ENCODE measurements at regions not wholly inside any gene's neighbourhood (a gene's known extent, or its start where the extent isn't known, plus 50 kb on each side); places are given as distances from the start of the nearest gene placed in this dataset.

DNA sequence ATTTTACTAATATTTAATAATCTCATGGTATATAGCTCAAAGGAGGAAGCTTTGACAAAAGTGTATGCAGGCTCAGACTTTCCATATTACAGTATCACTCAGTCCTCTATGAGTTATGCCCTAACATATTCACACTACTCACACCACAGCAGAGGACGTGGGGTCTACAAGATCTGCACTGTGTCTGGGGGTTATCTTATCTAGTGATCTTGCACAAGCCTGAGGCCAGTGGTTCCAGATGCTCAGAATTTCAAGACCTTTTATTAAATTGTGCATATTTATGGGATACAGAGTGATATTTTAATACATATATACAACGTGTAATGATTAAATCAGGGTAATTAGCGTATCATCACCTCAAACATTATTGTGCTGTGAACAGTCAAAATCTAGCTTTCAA, 933.1 kb downstream of the SQOR start:
- DNase-seq, result no peak

DNA sequence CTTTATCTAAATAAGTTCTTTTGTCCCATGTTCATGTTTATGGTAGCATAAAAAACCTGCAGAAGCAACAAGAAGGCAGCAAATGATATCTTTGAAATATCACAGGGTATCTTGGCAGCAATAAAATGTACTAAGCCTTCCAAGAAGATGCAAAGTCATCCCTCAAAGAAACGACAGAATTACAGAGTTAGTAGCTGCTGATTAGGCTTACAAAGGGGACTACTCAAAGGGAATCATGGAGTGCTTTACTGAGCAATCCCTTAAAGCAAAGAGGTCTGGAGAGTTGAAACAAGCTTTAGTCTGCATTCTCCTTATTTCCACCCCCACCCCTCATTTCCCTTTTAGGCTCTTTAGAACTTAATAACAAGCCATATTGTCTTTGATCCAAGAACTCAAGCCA, 935.0 kb downstream of the SQOR start:
- no peak for DNase-seq

DNA sequence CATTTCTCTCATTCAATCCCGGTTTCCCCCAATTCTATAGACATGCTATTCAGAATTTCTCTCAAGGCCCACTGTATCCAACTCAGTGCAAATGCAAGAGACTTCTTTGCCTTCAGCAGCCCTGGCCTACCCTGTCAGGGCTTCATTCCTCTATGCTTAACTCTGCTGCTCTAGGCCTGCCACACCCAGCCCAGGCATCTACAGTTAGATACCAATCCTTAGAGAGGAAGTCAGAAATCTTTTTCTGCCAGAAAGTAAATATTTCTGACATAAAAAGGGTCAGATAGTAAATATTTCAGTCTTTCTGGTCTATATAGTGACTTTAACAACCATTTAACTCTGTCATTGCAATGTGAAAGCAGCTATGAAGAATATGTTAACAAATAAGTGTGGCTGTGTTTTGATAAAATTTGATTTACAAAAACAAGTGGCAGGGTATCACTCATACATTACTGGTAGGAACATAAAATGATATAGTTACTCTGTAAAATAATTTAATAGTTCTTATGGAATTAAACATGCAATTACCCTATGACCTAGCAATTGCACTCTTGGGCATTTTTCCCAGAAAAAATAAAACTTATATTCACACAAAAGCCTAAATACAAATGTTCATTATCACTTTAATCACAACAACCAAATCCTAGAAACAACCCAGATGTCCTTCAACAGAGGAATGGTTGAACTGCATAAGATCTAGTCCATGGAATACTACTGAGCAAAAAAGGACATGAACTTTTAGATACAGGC, 942.0 kb downstream of the SQOR start:
- no peak for DNase-seq

DNA sequence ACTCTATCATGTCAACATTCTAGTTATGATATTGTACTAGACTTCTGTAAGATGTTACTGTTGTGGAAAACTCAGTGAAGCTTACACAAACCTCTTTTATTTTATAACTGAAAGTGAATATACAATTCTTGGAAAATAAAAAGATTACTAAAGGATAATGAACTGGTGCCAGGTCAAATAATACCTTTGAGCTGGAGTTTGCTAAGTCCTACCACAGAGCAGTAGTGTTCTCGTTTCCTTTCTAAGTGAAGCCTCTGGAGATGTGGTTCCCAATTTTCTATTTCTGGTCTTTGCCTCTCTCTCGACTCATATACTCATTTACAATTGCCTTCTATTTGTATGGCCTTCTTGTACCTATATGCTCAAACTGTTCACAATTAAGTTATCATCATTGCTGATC, 942.9 kb downstream of the SQOR start:
- DNase-seq, result no peak

DNA sequence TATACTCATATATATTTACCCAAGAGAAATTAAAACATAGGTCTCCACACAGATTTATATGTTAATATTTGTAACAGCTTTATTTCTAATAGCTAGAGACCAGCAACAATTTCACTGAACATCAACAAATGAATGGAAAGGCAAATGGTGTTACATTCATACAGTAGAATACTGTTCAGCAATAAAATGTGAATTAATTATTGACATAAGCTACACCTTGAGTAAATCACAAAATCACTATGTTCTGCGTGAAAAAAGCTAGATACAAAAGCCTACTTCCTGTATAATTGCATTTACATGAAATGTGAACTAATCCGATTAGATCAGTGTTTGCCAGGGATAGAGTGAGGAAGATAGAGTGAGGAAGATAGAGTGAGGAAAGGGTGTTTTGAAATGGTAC, 945.7 kb downstream of the SQOR start:
- DNase-seq, result no peak

DNA sequence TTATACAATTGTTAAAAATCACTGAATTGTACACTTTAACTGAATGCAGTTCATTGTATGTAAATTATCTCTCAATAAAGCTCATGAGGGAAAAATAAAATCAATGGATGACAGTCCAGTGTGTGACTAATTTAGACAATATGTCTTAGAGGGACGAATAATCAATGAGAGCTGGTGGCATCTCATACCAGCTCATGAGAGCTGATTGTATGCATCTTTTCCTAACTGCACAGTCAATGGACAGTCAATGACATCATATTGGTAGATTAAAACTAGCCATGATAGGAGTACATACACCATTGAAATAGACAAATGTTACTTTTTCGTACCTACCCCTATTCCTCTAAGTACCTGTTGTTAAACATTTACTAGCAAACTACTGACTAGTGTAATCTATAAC, 946.1 kb downstream of the SQOR start:
- DNase-seq, result no peak

DNA sequence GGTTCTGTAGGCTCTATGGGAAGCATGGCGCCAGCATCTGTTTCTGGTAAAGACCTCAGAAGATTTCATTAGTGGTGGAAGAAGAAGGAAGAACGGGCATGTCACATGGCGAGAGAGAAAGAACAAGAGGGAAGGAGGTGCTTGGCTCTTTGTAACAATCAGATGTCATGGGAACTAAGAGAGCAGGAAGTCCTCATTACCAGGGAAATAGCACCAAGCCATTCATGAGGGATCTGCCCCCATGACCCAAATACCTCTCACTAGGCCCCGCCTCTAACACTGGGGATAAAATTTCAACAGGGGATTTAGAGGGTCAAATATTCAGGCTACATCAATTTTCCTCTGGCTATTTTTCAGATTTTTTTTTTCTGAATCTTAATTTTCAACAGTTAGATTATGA, 954.3 kb downstream of the SQOR start:
- DNase-seq, result no peak

DNA sequence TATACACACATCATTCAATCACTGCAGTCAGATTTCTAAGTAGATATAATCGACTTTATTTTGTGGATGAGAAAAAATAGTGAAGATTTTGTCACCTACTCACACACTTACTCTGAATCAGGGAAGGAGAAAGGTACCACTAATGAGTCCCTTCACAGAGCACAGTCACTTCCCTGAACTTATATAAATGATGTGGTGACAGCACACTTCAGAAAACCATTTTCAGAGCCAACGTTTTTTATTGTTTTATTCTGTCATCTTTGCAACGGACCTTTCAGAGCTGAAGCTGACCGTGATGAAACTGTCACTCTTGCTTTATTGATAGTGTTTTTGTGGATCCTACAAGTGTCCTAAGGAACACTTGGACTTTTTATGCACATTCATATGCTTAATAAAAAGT, 956.6 kb downstream of the SQOR start:
- DNase-seq, result no peak

DNA sequence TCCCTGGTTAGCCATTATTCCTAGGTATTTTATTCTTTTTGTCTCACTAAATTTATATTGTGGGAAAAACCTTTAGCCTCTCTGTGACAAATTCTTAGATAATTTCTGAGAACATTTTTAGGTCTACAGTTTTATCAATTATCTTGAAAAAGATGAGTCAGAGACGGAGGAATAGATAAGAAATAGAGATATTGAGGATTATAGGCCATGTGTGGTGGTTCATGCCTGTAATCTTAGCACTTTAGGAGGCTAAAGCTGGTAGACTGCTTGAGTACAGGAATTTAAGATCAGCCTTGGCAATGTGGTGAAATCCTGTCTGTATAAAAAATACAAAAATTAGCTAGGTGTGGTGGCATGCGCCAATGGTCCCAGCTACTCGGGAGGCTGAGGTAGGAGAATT, 960.2 kb downstream of the SQOR start:
- no peak for DNase-seq

DNA sequence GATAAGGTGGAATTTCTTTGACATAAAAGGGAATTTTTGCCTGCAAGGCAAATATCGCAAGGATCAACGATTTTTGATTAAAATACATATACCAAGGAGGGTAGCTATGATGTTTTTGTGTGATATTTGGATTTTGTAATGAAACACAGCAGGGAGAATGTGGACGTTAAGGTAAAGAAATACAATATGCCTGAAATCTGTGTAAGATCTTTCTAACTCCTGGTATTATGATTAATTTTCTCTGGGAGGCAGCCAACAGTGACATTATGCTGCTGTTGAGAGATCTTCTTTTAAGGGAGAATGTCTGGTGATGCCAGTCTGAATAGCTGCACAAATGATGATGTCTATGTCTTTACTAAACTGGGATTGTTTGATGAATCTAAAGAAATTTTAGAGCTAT, 972.2 kb downstream of the SQOR start:
- DNase-seq, result no peak

DNA sequence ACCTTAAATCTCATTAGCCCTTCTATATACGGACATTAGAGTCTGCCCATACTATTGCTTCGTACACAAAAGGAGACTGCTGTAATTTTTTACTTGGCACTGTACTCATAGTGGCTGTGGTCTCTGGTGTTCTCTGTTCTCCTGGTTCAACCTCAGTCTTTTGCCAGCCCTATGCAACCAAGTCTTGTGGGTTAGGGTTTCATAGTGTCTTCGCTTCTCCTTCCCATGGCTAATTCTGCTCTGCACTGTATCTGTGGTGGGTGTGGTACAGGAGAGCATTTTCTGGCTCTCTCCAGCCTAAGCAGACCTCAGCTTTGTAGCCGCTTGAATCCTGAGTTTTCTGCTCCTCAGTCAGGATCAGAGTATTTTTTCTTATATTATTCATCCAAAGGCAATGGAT, 981.2 kb downstream of the SQOR start:
- no peak for DNase-seq

DNA sequence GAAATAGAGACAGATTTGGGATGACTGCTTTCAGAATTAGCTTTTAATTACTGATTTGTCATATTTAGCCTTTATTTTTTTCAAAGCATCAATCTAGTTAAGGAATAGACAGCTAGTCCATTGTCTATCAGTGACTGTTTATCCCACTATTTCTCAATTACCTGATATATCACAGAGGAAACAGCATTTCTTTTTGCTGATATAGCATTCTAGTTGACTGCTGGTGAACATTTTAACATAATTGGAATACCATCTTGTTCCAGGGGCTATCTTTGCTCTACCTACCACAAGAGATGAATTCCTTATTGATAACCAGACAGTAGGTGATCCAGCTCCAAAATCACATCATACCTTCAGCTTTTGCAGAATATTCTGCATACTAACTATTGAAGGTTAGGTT, 982.7 kb downstream of the SQOR start:
- DNase-seq, result no peak

DNA sequence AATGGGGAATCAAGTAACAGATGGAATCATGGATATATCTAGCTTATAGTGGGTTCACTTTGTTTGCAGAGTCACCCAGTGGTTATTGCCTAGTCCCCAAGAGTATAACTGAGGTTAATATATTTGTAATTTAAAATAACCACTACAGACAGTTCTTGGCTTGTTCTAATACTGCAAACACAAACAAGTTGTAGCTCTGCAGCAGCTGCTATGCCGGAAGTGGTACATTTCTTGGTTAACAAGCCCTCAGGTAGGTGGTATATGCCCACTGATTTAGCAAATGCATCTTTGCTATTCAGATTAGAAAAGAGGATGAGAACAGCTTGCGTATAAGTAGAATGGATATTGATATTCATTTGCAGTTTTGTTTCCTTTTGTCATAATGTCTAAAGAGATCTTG, 984.2 kb downstream of the SQOR start:
- DNase-seq, result no peak

DNA sequence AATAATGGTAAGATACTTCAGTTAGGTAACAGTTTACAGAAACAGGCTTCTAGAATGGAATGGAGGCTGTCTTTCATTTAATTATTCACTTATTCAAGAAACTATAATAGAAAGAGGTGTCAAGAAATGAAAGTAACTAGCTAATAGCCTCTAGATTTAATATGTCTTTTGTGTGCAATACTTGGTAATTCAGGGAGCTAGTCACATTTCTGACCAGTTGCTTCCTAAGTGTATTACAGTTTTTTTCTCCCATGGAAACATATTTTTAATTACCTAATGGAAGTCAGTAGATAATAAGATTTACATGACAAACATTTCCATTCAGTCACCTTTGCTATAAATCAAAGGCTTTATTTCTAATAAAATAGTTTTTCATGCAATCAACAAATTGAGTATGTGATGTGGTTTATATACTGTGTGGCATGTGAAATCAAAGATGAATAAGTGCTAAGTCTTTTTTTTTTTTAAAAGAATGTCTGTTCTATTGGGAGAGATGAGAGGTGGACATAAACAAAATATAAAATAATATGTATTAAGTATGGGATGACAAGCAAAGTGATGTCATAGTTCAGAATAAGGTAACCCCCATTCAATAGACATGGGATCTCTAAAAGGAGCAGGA, 985.7 kb downstream of the SQOR start:
- DNase-seq, result no peak

DNA sequence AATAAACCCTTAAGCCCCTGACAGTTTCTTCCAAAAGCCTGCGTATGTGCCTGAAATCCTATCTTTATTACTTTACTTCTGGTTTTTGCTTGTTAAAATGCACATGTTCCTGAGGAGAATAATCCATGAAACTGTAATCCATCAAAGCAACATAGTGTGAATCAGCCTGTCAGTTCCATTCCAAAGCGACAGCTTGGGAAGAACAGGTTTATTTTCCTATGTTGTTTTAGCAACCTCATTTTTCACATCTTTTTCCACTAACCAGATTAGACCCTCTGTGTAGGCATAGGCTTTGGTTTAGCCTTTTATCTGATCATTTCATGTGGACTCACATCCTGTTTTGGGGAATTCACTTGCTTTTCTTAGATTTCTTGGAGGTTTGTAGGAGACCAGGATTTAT, 988.0 kb downstream of the SQOR start:
- no peak for DNase-seq

DNA sequence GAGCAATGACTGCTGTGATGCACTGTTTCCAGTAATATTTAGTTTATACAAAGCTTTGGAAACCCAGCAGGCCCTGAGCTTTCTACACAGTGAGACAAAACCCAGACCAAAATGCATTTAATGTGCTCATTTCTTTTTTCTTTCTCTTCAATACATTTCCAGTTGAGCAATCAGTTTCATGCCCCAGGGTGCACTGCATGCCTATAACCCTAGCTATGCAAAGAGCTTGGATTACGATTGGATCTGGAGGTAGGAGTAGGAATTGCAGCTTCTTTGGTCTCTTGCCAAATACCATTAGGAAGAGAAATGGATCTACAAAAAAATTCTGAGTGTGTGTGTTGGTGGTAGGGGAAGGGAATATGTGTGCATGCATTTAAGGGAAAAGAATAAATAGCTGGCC, 1001.4 kb downstream of the SQOR start:
- DNase-seq, result no peak

DNA sequence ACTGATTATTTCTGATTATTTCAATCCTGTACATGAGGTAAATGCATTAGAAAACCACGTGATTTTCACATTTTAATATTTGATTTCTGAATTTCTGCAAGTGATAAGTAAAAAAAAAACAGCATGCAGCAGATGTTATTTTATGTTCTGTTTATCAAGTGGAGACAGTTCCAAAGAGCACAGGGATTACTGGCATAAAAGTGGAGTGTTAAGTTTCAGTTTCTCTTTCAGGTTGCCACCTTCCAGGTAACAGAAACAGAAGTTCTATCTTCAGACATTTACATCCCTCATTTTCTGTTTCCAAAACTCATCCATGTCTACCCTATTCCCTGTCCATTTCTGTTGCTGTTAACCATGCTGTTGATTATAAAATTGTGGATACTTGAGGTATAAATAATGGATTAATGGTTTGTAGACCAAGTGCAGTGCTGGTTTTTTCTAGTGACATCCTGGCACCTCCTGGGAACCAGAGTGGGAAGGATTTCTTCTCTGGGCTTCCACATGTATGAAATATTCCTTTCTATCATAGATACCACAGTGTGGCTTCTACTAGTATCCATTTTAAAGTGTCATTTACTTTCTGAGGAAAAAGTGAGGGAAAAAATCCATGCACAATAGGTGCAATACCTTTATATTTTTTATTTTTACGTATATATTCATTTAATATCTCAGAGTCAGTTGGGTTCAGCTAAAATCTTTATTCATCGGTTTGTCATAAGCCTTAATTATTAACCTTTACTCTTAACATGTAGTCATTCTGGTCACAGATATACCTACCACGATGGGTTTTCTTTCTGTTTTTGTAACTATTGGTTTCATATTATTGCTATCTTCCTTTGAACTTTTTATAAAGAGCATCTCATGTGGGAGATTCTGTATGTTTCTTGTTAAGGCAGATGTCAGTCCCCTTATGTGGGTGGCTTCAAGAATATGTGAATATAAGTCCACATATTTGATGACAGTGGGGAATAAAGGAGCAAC, 1010.0 kb downstream of the SQOR start:
- DNase-seq, result no peak

DNA sequence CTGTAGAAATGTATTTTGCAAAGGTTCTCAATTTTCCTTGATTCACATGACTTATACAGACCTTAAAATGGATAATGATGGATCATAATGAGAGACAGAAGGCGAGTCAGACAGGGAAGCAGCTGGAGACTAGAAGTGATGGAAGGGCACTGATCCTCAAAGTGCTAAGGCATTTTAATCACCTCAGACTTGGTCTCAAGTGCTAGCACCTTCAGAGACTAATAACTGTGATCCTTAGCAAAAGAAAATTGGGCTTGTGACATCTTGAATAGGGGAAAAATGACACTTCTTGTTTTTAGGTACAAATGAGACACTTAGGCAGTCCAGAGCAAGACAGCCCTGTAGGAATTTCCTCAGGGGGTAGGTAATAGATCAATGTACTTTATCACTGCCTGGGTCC, 1011.7 kb downstream of the SQOR start:
- DNase-seq, result no peak

DNA sequence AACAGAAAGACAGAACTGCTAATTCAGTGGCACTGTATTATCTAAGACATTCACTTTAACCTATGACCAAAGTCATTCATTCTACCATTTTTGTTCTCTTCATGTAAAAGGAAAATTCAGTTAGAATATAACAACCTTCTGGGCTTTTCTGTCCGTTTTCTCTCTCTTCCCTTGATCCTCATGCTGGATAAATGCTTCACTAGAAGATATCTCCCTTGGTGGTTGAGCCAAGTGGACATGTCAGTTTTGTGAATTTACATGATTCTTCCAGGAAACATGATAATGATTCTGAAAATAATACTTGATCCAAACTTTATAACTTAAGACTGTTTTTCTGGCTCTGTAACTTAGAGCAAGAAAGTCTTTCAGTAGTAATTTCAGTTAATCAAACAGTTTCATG, 1012.2 kb downstream of the SQOR start:
- no peak for DNase-seq

DNA sequence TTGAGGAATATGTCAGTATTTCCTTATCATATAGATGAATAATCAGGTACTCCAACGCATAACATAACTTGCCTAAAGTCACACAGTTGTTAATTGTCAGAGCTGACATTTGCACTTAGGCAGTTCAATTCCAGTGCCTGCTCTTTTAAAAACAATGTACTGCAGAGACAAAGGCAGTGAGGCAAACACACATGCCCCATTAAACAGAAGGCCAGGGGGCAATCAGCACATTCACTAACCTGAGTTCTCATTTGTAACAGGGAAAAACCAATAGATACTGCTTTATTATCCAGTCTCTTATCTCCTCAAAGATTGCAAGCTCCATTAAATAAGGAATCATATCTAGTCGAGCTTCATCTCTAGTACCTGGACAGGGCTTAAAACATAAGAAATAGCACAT, 1017.4 kb downstream of the SQOR start:
- DNase-seq, result no peak

DNA sequence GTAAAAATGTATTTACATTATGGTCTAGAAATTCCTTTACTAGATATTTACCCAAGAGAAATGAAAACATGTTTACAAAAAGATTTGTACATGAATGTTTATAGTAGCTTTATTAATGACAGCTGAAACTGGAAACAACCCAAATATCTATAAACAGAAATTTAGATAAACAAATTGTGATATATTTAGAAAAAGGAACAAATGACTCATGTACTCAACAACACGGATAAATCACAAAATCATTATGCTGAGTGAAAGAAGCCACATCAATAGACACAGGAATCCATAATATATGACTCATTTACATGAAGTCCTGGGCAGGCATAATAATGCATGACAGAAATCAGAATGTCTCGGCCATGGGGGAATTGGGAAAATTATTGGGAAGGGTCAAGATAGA, 1020.2 kb downstream of the SQOR start:
- DNase-seq, result no peak

DNA sequence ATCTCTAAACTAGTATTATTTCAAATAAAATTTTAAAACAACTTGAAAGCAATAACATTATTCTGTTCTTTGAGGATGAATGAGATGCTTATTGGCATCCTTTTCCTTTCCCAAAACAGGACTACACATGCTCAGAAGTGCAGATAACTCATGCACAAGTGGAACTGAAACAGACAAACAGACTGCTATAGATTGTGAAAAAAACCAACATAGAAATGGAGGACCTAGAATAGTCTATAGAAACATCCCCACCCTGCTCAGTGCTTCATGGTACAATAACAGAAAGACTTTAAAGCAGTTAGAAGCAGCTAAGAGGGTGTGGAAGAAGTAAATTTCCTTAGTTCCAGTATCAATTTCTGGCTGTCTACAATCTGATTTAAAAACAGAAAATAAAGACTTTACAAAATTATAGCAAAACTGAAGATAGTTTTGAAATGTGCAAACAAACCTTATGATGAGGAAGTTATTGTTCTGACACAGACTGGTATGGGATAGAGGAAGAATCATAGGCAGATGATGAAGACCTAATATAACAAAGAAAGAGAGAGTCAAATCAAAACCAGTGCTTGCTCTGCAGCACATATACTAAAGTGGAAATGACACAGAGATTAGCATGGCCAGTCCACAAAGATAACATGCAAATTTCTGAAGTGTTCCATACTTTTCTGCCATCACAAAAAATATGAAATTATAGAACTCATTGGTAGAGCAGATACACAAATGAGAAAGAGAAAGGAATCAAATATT, 1025.4 kb downstream of the SQOR start:
- DNase-seq, result no peak

DNA sequence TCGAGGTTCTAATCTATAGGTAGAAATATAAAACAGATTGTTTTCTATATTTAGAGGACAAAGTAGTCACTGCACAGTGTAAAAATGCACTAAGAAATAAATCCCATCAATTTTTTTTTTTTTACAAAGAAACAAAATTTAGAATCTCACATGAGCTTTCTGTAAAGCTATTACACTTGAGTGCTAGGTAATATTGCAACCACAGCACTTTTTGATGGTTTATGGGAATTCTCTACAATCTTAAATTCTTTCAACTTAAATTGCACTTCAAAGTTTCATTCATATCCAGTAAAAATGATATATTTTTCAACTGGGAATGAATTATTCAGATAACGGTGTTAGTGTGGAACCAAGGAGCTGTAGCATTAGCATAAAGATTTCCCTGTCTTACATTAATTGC, 1035.4 kb downstream of the SQOR start:
- DNase-seq, result no peak

All from NCI-H1105 (cell line).